Posterior vena cava (tissue), 2 donors: ENCODE measurements at regions not wholly inside any gene's neighbourhood (a gene's known extent, or its start where the extent isn't known, plus 50 kb on each side); places are given as distances from the start of the nearest gene placed in this dataset.
"Not testable (repeated sequence)": the region's sequence is repeated elsewhere in the genome, so short reads cannot be mapped to it uniquely, and the experiment has no call there.

Experiments
- DNase-seq: peaks from one replicate; pipeline ENCODE4 v3.0.0-alpha.2; 2020; ENCODE audit warnings: low spot score
- intact Hi-C, 2 donors: fragments of 100-400 bp; cut with DNase I; formaldehyde crosslinking; loops; one replicate each; pipeline versions ENCODE4 v1.14.1 to v1.14.2; 2022 to 2023
- donor health status: DM: yes; HTN: yes; CAD: no.
- donor health status: DM: yes; HTN: yes; CAD: no.

DNA sequence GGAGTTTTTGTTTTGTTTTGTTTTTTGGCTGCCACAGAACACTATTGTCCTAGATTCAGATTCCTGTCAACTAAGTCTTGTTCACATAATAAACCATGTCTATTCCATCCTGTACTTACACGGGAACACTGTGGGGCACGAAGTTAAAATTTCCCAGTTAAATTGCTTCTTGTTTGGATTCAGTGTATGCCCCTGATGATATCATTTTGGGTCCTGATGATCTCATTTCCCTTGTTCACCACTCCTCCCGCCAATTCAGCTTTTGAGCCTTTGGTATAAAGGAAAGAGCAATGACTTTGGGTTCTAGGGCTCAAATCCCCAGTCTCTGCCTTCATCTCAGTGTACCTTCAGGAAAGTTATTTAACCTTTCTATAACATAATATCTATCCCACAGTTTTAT, 333.5 kb downstream of the FBXW7 start:
- intact Hi-C loops, result no loop called here
- DNase-seq, result no peak

DNA sequence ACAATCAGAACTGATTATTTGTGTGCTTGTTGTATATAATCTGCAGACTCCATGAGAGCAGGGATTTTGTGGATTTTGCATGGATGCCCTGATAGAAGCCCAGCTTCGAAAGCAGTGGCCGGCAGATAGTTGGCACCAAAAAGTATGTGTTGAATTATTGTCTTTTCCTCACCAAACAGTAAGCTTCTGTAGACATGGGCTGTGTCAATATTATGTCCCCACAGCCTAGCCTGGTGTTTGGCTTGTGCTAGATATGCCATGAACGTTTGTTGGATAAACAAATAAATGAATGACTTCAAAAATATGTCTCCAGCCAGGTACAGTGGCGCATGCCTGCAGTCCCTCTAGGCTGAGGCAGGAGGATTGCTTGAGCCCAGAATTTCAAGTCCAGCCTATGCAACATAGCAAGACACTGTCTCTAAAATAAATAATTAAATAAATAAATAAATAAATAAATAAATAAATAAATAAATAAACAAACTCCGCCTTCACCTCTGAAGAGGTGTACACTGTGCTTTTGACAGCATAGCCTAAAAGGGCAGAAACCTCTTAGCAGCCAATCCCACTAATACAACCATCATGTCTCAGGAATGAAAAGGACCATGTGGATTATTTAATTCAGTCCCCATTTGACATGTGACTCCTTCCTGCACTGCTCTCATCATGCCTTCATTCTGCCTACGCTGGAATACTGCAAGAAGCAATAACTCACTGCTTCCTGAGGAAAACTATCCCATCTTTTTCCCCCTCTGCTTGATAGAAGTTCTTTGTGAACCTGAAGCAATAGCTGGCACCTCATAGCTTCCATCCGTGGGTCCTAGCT, 335.2 kb downstream of the FBXW7 start:
- DNase-seq, result no peak
- intact Hi-C loops, result no loop called here

DNA sequence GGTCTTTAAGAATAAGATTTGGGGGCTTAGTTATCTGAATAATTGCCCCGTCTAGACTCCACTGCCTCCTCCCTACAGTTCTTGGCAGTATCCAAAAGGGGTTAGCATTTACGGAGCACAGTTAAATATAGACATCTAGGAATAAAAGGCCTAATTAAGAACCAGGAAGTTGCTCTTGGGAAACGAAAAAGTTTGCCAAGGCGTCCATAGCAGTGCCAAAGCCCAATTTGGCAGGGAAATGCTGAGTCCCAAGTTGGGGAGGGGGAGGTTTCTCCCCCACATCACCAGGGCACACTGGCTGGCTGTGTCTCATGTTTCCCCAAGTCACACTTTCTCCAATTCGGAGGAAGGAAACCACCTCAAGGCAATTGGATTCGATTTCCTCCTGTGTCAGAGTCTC, 338.7 kb downstream of the FBXW7 start:
- intact Hi-C loops, result no loop called here
- DNase-seq, result no peak

DNA sequence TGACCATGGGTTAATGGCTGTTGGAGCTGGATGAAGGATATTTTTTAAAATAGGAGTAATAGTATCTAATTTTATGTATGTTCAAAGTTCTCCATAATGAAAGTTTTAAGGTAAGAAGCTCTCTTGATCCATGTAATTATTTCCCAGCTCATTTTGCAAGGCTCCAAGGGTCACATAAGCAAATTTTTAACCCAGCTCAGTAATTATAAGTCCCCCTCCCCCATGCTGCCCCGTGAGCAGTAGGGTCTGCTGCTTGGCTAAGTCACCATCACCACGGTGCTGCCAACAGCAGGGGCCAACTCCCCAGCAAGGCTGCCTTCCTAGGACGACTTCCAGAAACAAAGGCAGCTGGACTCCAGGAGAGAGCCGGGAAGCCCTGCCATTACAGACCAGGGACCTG, 340.0 kb downstream of the FBXW7 start:
- intact Hi-C loops, result no loop called here

DNA sequence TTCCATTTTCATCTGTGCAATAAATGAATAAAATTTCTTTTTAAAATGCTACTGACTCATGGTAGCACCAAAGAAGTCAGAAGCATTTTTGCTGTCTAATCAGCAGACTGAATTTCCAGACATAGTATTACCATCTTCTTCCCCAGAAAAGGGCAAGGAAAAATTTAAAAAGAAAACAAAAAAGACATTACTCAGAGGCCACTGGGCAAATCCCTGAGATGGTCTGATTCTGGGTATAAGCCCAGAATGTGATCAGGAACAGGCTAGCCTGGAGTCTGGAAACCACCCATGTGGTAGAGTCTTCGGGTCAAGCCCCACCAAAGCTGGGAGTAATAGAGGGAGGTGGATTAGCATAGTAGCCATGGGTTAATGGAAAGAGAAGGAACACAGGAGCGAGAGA, 342.8 kb downstream of the FBXW7 start:
- intact Hi-C loops, result no loop called here
- no peak for DNase-seq

More for the DNA sequence above, 340.0 kb downstream of the FBXW7 start:
- no peak for DNase-seq

DNA sequence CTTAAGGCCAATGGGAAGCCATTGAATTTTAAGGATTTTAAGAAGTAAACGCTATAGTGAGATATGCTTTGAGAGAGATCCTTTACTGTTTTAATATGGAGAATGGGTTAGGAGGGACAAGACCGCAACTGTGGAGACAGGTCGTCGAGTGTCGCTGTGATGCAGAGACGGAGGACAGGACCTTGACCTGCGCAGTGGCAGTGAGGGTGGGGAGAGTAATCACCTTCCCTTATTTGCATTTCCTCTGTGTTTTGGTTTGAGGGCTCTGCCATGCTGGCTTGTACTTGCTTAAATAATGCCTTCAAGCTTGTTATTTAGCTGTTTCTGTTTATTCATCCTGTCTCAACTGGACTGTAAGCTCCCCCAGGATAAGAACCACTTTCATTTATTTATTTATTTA, 345.0 kb downstream of the FBXW7 start:
- no peak for DNase-seq
- intact Hi-C loops, result no loop called here

DNA sequence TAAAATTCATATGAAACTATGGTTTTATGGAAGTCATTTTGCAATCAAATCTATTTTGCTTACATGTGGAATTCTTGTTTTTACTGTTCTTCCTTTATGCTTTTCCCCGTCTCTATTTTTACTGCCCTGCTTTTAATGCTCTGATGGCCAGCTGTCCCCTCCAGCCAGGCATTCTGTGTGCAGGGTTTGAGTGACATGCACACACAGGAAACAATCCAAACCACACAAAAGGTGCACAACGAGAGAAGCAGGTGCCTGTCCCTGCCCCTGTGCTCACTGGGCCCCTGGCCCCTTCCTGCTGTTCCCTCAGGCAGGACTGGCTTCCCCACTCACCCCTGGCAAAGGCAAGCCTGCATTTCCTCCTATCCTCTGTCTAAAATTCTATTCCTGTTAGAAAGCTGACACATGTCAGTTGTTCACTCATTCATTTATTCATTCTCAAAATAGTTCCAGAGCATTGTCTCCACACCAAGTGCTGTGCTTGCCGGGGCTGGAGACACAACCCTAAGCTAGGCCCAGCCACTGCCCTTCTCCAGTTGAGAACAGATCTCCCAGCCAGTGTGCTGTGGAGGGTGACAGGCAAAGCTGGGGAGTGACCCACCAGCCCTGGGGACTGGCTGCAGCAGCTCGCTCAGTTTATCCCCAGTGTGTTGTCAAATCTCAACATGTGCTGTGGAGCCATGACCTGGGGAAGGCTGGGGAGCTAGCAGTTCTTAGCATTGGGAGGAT, 346.3 kb downstream of the FBXW7 start:
- no peak for DNase-seq
- intact Hi-C loops, result no loop called here

DNA sequence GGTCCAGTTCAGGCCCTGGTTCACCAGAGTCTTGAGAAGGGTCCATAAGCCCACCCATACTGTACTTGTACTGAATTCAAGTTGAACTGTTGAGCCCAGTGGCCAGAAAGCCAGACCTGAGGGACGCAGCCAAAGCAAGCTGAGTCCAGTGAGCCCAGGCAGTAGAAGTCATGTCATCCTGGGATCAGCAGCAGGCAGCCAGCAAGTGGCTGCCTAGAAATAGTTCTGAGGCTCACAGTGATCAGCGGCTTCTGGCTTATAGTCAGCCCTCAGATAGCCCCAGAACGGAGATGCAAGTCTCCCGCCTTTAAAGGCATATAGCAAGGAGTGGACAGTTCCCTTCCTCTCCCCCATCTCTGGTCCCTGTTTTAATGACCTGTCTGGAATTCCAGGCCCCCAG, 347.1 kb downstream of the FBXW7 start:
- DNase-seq, result no peak
- intact Hi-C loops, result no loop called here

DNA sequence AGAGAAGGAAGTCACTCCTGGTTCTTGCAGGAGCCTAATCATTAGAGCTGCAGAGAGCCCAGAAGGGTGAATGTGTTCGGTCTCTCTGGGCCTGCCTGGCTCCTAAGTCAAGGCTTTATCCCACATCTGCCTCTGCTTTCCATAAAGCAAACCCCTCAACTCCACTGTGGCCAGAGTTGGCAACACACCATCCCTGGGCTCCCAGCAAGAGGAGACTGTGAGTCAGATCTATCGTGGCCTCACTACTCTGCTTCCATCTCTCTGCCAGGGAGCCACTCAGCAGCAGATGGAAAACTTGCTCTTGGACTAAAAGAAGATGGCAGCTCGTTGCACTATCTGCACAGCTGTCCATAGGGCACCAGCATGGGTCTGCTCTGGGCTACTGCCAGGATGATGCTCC, 348.2 kb downstream of the FBXW7 start:
- intact Hi-C loops, result no loop called here
- DNase-seq, result no peak

DNA sequence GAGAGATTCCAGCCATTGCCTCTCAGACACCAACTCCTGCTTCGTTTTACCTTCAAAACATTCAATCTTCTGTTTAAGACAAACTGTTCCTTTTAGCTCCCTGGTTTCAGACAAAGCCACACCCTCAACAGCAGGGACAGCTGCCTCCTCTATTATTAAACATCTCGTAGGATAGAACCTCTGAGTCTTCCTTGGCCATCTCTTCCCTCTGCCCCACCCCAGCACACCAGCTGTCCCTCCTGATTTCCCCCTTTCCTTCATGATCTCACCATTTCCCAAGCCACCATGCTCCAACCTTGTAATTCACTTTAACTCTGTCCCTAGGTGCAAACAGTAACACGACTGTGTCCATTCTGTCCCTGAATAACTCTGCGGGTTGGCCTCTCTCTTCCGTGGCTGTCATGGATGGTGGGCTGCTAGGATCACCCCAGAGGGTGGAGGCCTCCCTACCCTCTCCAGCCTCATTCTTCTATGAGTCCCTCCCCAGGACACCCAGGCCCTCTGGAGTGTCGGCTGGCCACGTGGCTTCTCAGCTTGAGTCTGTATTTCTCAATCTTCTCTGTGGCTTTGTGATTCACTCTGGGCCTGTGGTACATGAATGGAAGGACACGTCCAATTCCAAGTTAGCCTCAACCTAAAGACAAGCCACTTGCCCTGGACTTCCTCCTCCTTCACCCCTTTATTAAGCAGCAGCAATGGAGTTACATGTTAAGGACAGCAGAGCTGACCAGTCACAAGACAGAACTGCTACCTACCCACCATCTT, 349.9 kb downstream of the FBXW7 start:
- intact Hi-C loops, result no loop called here
- no peak for DNase-seq

DNA sequence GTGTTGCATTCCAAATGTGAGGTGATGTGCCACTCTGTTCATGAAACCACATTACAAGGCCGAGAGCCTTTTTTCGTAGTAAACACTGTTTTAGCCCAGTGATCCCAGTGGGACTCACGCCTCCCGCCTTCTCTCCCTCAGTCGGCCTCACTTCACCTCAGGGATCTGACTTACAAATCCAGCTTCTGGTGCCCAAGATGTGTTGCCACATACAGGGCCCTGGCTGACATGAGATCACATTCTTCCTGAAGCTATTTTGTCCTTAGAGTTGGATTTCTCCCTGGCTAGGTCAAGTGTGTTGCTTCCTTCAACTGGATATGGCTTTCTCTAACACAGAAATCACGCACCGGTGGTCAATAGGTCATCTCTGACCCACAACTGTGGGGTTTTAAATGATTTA, 354.7 kb downstream of the FBXW7 start:
- DNase-seq, result no peak
- intact Hi-C loops, result no loop called here

DNA sequence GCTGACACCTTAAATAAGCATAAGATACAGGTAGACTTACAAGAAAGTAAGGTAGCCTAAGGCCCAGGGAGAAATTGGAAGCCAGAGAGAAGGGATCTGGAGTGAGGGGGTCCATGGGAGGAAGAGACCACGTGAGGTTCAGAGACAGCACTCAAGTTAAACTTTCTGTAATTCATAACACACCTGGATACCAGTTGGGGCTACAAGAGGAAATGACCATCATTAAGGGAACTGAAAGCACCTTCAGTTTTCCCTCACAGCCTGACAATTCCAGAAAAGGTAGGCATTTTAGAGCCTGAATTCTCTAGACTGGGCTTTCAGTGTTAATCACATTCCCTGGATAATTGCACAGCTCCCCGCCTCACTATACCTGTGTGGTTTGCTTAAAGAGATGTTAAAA, 355.5 kb downstream of the FBXW7 start:
- intact Hi-C loops, result no loop called here
- DNase-seq, result no peak

DNA sequence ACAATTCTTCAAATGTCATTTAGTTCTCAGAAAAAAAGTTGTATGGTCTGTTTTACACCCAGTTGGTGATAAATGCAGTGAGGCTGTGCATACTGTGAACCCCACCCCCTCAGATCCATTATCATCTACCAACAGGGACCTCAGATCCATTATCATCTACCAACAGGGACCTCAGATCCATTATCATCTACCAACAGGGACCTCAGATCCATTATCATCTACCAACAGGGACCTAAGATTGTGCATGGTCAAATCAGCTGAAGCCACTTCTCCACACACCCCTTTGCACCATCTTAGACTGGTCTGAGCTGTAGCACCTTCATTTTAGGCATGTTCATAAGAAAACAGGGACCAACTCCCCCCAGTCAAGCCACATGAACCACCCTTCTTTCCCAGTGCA, 358.4 kb downstream of the FBXW7 start:
- intact Hi-C loops, DNase-seq: not testable (repeated sequence)

DNA sequence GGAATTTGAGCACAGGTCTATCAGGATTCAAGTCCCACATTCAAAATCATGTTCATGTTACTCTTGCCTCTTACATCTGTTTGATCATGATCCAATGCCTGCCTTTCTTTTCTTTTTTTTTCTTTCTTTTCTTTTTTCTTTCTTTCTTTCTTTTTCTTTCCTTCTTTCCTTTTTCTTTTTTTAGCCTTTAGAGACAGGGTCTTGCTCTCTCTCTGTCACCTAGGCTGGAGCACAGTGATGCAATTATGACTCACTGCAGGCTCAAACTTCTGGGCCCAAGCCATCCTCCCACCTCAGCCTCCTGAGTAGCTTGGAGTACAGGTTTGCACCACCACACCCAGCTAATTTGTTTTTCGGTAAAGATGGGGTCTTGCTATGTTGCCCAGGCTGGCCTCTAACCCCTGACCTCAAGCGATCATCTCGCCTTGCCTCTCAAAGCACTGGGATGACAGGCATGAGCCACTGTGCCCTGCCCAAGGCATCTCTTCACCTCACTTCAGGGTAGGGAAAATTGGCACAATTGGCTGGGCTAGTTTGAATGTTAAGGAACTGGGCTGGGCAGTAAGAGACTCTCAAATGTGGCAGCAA, 359.2 kb downstream of the FBXW7 start:
- intact Hi-C loops, result no loop called here
- DNase-seq, result no peak

DNA sequence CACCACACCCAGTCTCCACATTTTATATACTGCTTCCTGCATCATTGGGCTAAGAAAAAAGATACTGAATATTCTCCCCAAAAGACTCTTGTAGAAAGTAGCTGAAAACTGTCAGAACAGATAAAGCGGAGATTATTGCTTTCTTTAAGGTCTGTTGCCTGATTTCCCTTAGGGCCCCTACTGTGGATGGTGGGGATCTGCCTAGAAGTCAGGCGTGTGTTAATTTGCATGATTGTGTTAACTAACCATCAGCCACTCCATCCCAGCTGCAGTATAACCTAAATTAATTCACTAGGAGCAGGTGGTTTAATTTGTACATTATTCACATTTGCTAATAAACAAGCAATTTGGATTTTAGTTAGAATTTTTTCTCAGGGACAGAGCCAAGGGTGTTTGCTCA, 360.3 kb downstream of the FBXW7 start:
- intact Hi-C loops, result no loop called here
- DNase-seq, result no peak

DNA sequence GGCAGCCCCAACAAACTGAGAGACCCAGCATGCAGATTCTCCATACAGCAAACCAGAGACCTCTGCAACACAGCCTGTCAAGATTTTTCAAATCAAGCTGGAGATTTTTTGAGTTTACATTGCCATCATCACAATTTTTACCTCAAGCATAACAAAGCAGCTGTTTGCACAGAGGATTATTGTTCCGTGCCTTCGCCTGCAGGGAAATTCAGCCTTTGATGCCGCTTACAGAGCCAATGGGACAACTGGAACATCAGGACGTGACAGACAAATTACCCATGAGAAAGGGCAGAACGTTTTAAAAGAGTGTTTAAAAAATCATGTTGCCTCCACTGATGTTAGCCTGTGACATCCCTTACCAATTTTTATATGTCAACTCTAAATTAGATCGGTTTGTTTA, 363.7 kb downstream of the FBXW7 start:
- intact Hi-C loops, result no loop called here
- no peak for DNase-seq

DNA sequence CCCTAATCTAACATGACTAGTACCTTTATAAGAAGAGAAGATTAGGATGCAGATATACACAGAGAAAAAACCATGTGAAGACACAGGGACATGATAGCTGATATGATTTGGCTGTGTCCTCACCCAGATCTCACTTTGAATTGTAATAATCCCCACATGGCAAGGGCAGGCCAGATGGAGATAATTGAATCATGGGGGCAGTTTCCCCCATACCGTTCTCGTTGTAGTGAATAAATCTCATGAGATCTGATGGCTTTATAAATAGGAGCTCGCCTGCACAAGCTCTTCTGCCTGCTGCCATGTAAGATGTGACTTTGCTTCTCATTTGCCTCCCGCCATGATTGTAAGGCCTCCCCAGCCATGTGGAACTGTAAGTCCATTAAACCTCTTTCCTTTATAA, 364.3 kb downstream of the FBXW7 start:
- intact Hi-C loops, result no loop called here
- no peak for DNase-seq

DNA sequence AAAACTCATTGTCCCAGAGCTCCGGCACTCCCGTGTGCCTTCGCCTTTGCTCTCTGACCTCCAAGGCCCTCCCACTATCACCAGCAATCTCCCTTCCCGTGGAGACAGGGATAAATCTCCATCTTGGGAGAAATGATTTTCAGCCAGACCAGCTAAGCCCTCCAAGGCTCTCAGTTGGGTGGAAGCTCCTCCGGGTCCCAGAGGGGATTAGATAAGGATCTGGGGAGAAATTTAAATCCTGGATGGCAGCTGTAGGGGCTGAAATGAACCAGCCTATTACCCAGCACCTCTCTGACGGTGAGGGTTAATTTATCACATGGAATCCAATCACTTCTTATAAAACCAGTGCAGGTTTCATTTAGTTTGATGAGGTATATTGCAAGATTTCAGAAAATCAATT, 366.2 kb downstream of the FBXW7 start:
- intact Hi-C loops, result loop anchor here (10.0 kb wide), 2 partner anchors 125 to 145 kb away; no protein-coding TSS in a partner anchor
- no peak for DNase-seq

DNA sequence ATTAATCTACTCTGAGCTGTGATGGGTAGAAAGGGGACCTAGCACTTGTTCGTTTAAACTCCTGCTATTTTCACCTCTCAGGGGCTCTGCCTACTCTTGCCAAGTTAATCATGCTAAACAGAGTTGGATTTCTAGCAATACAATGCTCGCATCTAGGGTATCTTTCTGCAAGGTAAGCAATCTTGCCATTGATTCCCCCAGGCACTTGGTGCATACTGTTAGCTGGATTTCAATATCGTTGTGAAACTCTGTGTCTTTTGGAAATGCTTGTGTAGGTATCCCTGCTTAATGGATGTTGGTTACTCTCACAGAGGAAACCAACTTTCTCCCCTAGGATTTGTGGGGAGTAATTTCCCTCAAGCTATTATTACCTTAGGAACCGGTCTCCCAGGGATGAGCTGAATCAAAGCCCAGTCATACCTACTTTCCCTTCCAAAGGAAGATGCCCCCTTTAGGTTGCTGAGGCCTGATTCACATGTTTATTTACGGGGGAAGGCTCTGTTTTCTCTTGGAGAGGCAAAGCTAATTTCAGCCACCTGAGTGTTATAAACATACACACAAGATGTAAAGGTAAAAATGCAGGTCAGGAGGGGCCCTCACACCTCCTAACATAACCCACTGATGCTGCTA, 366.8 kb downstream of the FBXW7 start:
- intact Hi-C loops, result loop anchor here (10.0 kb wide), 2 partner anchors 124 to 144 kb away; no protein-coding TSS in a partner anchor
- DNase-seq, result no peak
